Esophagus muscularis mucosa (tissue), 4 donors: ENCODE measurements at regions not wholly inside any gene's neighbourhood (a gene's known extent, or its start where the extent isn't known, plus 50 kb on each side); places are given as distances from the start of the nearest gene placed in this dataset.

Experiments
- DNase-seq: peaks from one replicate; pipeline ENCODE4 v3.0.0-alpha.2; 2017; ENCODE audit errors: extremely low spot score
- H3K27ac ChIP-seq, 4 donors: fragments of 200-600 bp; sonication (generic); replicated peaks in 1 of 4; 1 replicate in 3 of 4; 2 replicates in 1 of 4; pipeline ENCODE4 v1.5.1; 2016 to 2019; ENCODE audit warnings: mild to moderate bottlenecking in 1 of 4
- H3K27me3 ChIP-seq, 4 donors: fragments of 200-600 bp; sonication (generic); one replicate each; pipeline versions ENCODE4 v1.5.1 to v1.6.0; 2016 to 2019
- H3K36me3 ChIP-seq, 4 donors: fragments of 200-600 bp; sonication (generic); one replicate each; pipeline ENCODE4 v1.5.1; 2016 to 2019
- H3K4me1 ChIP-seq, 4 donors: fragments of 200-600 bp; sonication (generic); one replicate each; pipeline ENCODE4 v1.5.1; 2016 to 2019
- H3K4me3 ChIP-seq, 4 donors: fragments of 200-600 bp; sonication (generic); 1 replicate in 2 of 4; 2 replicates in 2 of 4; pipeline ENCODE4 v1.5.1; 2016 to 2019; ENCODE audit warnings: mild to moderate bottlenecking in 4 of 4, moderate library complexity in 1 of 4
- H3K9me3 ChIP-seq, 4 donors: fragments of 200-600 bp; sonication (generic); 1 replicate in 3 of 4; 2 replicates in 1 of 4; pipeline ENCODE4 v1.5.1; 2016 to 2019
- CTCF ChIP-seq, 3 experiments: fragments of 200-600 bp in 2 of 3; fragments of 450-650 bp in 1 of 3; sonication (generic) in 2 of 3; IDR thresholded peaks; one replicate each; pipeline ENCODE4 v1.5.1; 2017 to 2019; ENCODE audit warnings: antibody characterized with exemption in 3 of 3, mild to moderate bottlenecking in 2 of 3, moderate library complexity in 1 of 3
- EP300 ChIP-seq: sonication (generic); formaldehyde crosslinking; IDR thresholded peaks from one replicate; pipeline ENCODE4 v1.6.1; 2017; ENCODE audit warnings: antibody characterized with exemption
- POLR2A ChIP-seq: fragments of 450-650 bp; IDR thresholded peaks from one replicate; pipeline ENCODE4 v1.6.1; 2017; ENCODE audit warnings: antibody characterized with exemption, moderate library complexity, mild to moderate bottlenecking, low read depth
- POLR2AphosphoS5 ChIP-seq, 2 donors: sonication (generic); formaldehyde crosslinking; IDR thresholded peaks; one replicate each; pipeline ENCODE4 v1.6.1; 2017; ENCODE audit warnings: antibody characterized with exemption in 2 of 2
- WGBS: methylation state at CpG from one replicate; pipeline ENCODE4 v1.1.5; 2018; 5-methylcytosine and 5-hydroxymethylcytosine counted together
- intact Hi-C: fragments of 100-400 bp; cut with DNase I; formaldehyde crosslinking; loops from one replicate; pipeline ENCODE4 v1.15.1; 2023

- no peak for DNase-seq
Observed at GRCh38 chr21:33985117-33986050, 69.8 kb upstream of the ATP5PO start.

GRCh38 chr21:33984021-33984481 lies 68.4 kb upstream of the ATP5PO start:
- no peak for DNase-seq
- no peak for TF ChIP-seq POLR2A
- TF ChIP-seq CTCF (IDR thresholded peaks at IDR 0.05) = no peak
- no peak for TF ChIP-seq POLR2AphosphoS5 (IDR thresholded peaks at IDR 0.05)
- TF ChIP-seq EP300 = no peak
- Histone ChIP-seq H3K9me3 (no peaks in the 10 kb centered on the region), H3K27ac (no peak overlapping the region), H3K36me3 (no peaks in the 10 kb centered on the region), H3K4me3 (no peak overlapping the region), H3K27me3 (no peaks in the 10 kb centered on the region), H3K4me1 (no peaks in the 10 kb centered on the region)
- intact Hi-C loops = no loop called here
- 87% methylated on average over 13 of the region's 13 CpGs for WGBS

More at GRCh38 chr21:33985117-33986050, 69.8 kb upstream of the ATP5PO start:
- TF ChIP-seq POLR2AphosphoS5 (IDR thresholded peaks at IDR 0.05) (no peak), EP300 (no peak), CTCF (IDR thresholded peaks at IDR 0.05) (no peak), POLR2A (no peak)
- intact Hi-C loops = no loop called here
- Histone ChIP-seq H3K4me1 (no peaks in the 10 kb centered on the region), H3K27me3 (no peaks in the 10 kb centered on the region), H3K9me3 (no peaks in the 10 kb centered on the region), H3K27ac (no peak overlapping the region), H3K36me3 (no peaks in the 10 kb centered on the region), H3K4me3 (no peak overlapping the region)
- WGBS = 79% methylated on average over 9 of the region's 17 CpGs

- no peaks in the 10 kb centered on the region for H3K36me3 ChIP-seq
- no peak for DNase-seq
- H3K4me1 ChIP-seq = peaks cover 5 to 9% (median 8%) of the 10 kb centered on the region in 4 donors
- H3K27me3 ChIP-seq = no peaks in the 10 kb centered on the region
- no peaks in the 10 kb centered on the region for H3K9me3 ChIP-seq
- TF ChIP-seq EP300 (no peak), POLR2A (no peak), POLR2AphosphoS5 (IDR thresholded peaks at IDR 0.05) (peak in 1 of 2 donors; percentile 6), CTCF (IDR thresholded peaks at IDR 0.05) (no peak)
- H3K27ac ChIP-seq = no peak overlapping the region
- WGBS = 75% methylated on average over 10 of the region's 10 CpGs
- intact Hi-C loops = no loop called here
- H3K4me3 ChIP-seq = no peak overlapping the region
Observed at GRCh38 chr21:33981391-33982101, 65.9 kb upstream of the ATP5PO start.

DNA sequence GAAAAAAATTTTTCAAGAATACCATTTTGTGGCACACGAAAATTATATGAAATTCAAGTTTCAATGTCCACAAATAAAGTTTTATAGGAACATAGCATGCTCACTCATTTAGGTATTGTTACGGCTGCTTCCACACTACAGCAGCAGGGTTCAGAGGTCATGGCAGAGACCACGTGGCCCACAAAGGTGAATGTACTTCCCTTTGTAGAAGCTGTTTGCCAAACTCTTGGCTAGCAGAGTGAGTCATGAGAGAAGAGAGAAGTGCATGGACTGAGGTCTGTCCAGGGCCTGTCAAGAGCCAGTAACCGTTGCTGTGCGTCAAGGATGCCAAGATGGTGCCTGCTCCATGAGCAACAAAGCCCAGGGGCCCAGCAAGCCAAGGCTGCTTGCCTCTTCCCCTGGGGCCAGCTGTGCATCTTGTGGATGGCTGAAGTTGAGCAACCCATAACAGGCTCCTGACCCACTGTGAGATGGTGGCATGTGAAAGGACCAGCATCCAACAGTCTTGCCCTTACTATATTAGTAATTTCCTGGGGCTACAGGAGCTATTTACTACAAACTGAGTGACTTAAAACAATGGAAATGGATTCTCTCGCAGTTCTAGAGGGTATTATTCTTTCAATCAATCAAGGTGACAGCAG lies 64.8 kb upstream of the ATP5PO start:
- no peaks in the 10 kb centered on the region for H3K36me3 ChIP-seq
- 79% methylated on average over 6 of the region's 6 CpGs for WGBS
- no peak overlapping the region for H3K4me3 ChIP-seq
- H3K9me3 ChIP-seq = no peaks in the 10 kb centered on the region
- peaks cover 16 to 20% (median 17%) of the 10 kb centered on the region in 4 donors for H3K4me1 ChIP-seq
- no peak overlapping the region for H3K27ac ChIP-seq
- no peaks in the 10 kb centered on the region for H3K27me3 ChIP-seq
- intact Hi-C loops = no loop called here
- no peak for DNase-seq
- TF ChIP-seq POLR2AphosphoS5 (IDR thresholded peaks at IDR 0.05) (no peak), POLR2A (no peak), EP300 (no peak), CTCF (IDR thresholded peaks at IDR 0.05) (no peak)
